ENCODE measurements at regions not wholly inside any gene's neighbourhood (a gene's known extent, or its start where the extent isn't known, plus 50 kb on each side); places are given as distances from the start of the nearest gene placed in this dataset.

GRCh38 chr3:188068342-188068741 lies 85.6 kb upstream of the LPP start:
- no peak for DNase-seq (ENCODE audit: extremely low spot score)
- POLR2A ChIA-PET: no interaction called here
- no peak for TF ChIP-seq SP1 (IDR thresholded peaks at IDR 0.05)
- TF ChIP-seq TARDBP (IDR thresholded peaks at IDR 0.05): no peak
- TF ChIP-seq CTBP1 (IDR thresholded peaks at IDR 0.05; ENCODE audit: borderline replicate concordance): no peak
- TF ChIP-seq HDGF (IDR thresholded peaks at IDR 0.05; ENCODE audit: borderline replicate concordance): no peak
- TF ChIP-seq PKNOX1 (IDR thresholded peaks at IDR 0.05): no peak
- TF ChIP-seq L3MBTL2 (conservative IDR thresholded peaks at IDR 0.05): no peak
- no peak for TF ChIP-seq ZNF384 (IDR thresholded peaks at IDR 0.05)
- no peak for TF ChIP-seq LEF1 (IDR thresholded peaks at IDR 0.05; ENCODE audit: borderline replicate concordance)
- no peak for TF ChIP-seq NFRKB (IDR thresholded peaks at IDR 0.05)
- TF ChIP-seq FOXM1 (IDR thresholded peaks at IDR 0.05; ENCODE audit: borderline replicate concordance): no peak
- TF ChIP-seq ELF4 (IDR thresholded peaks at IDR 0.05): no peak
- TF ChIP-seq FOXA1 (IDR thresholded peaks at IDR 0.05): no peak
- CTCF ChIA-PET: no interaction called here

- no peak for TF ChIP-seq LEF1 (IDR thresholded peaks at IDR 0.05; ENCODE audit: borderline replicate concordance)
- ChIA-PET CTCF (no interaction called here), POLR2A (no interaction called here)
- no peak for DNase-seq (ENCODE audit: extremely low spot score)
These were observed 82.3 kb upstream of the LPP start for GRCh38 chr3:188071636-188072035.

GRCh38 chr3:188076176-188076575 lies 77.8 kb upstream of the LPP start:
- TF ChIP-seq PKNOX1 (IDR thresholded peaks at IDR 0.05) (no peak), LEF1 (IDR thresholded peaks at IDR 0.05; ENCODE audit: borderline replicate concordance) (no peak), SUZ12 (IDR thresholded peaks at IDR 0.05) (no peak), NFRKB (IDR thresholded peaks at IDR 0.05) (no peak), ARNT (IDR thresholded peaks at IDR 0.05) (no peak)
- POLR2A ChIA-PET: no interaction called here
- CTCF ChIA-PET: interaction anchor here (0.7 kb wide), 1 partner anchor 262 kb away, joined by 6 read pairs; no protein-coding TSS in a partner anchor
- no peak for DNase-seq (ENCODE audit: extremely low spot score)

- POLR2A ChIA-PET: no interaction called here
- no peak for TF ChIP-seq L3MBTL2 (conservative IDR thresholded peaks at IDR 0.05)
- TF ChIP-seq ZNF384 (IDR thresholded peaks at IDR 0.05): no peak
- no peak for TF ChIP-seq FOXK2 (IDR thresholded peaks at IDR 0.05)
- TF ChIP-seq TARDBP (IDR thresholded peaks at IDR 0.05): no peak
- no peak for TF ChIP-seq CTBP1 (IDR thresholded peaks at IDR 0.05; ENCODE audit: borderline replicate concordance)
- TF ChIP-seq BHLHE40 (IDR thresholded peaks at IDR 0.05; ENCODE audit: borderline replicate concordance): no peak
- DNase-seq (ENCODE audit: extremely low spot score): no peak
- CTCF ChIA-PET: no interaction called here
These were observed 76.7 kb upstream of the LPP start for GRCh38 chr3:188077160-188077799.

- POLR2A ChIA-PET: no interaction called here
- no peak for DNase-seq (ENCODE audit: extremely low spot score)
- CTCF ChIA-PET: no interaction called here
- TF ChIP-seq FOXK2 (IDR thresholded peaks at IDR 0.05) (no peak), ELF4 (IDR thresholded peaks at IDR 0.05) (no peak), SUZ12 (IDR thresholded peaks at IDR 0.05) (no peak), TARDBP (IDR thresholded peaks at IDR 0.05) (no peak), ZNF384 (IDR thresholded peaks at IDR 0.05) (no peak), FOXA1 (IDR thresholded peaks at IDR 0.05) (no peak), HDGF (IDR thresholded peaks at IDR 0.05; ENCODE audit: borderline replicate concordance) (no peak), L3MBTL2 (conservative IDR thresholded peaks at IDR 0.05) (no peak), PKNOX1 (IDR thresholded peaks at IDR 0.05) (no peak), FOXM1 (IDR thresholded peaks at IDR 0.05; ENCODE audit: borderline replicate concordance) (no peak), SP1 (IDR thresholded peaks at IDR 0.05) (no peak), NFRKB (IDR thresholded peaks at IDR 0.05) (no peak), BHLHE40 (IDR thresholded peaks at IDR 0.05; ENCODE audit: borderline replicate concordance) (no peak), ARNT (IDR thresholded peaks at IDR 0.05) (no peak), CTBP1 (IDR thresholded peaks at IDR 0.05; ENCODE audit: borderline replicate concordance) (no peak)
These were observed 73.9 kb upstream of the LPP start for GRCh38 chr3:188080091-188080490.

- POLR2A ChIA-PET: no interaction called here
- CTCF ChIA-PET: interaction anchor here (0.6 kb wide), 1 partner anchor 10 kb away, joined by 3 read pairs; no protein-coding TSS in a partner anchor
- no peak for DNase-seq (ENCODE audit: extremely low spot score)
- TF ChIP-seq FOXA1 (IDR thresholded peaks at IDR 0.05) (no peak), CTBP1 (IDR thresholded peaks at IDR 0.05; ENCODE audit: borderline replicate concordance) (no peak), ELF4 (IDR thresholded peaks at IDR 0.05) (no peak), SP1 (IDR thresholded peaks at IDR 0.05) (no peak), TARDBP (IDR thresholded peaks at IDR 0.05) (no peak), SUZ12 (IDR thresholded peaks at IDR 0.05) (no peak), BHLHE40 (IDR thresholded peaks at IDR 0.05; ENCODE audit: borderline replicate concordance) (no peak), FOXK2 (IDR thresholded peaks at IDR 0.05) (no peak), LEF1 (IDR thresholded peaks at IDR 0.05; ENCODE audit: borderline replicate concordance) (no peak), ZNF384 (IDR thresholded peaks at IDR 0.05) (no peak), L3MBTL2 (conservative IDR thresholded peaks at IDR 0.05) (no peak), HDGF (IDR thresholded peaks at IDR 0.05; ENCODE audit: borderline replicate concordance) (no peak), NFRKB (IDR thresholded peaks at IDR 0.05) (no peak), FOXM1 (IDR thresholded peaks at IDR 0.05; ENCODE audit: borderline replicate concordance) (no peak)
These were observed 71.9 kb upstream of the LPP start for GRCh38 chr3:188082031-188082430.

GRCh38 chr3:188082450-188082849 lies 71.5 kb upstream of the LPP start:
- ChIA-PET POLR2A (no interaction called here), CTCF (interaction anchor here (0.6 kb wide), 1 partner anchor 10 kb away, joined by 3 read pairs; no protein-coding TSS in a partner anchor)
- DNase-seq (ENCODE audit: extremely low spot score): no peak
- TF ChIP-seq CTBP1 (IDR thresholded peaks at IDR 0.05; ENCODE audit: borderline replicate concordance) (no peak), ARNT (IDR thresholded peaks at IDR 0.05) (no peak), SP1 (IDR thresholded peaks at IDR 0.05) (no peak), BHLHE40 (IDR thresholded peaks at IDR 0.05; ENCODE audit: borderline replicate concordance) (no peak), ELF4 (IDR thresholded peaks at IDR 0.05) (no peak), FOXM1 (IDR thresholded peaks at IDR 0.05; ENCODE audit: borderline replicate concordance) (no peak), ZNF384 (IDR thresholded peaks at IDR 0.05) (no peak), FOXA1 (IDR thresholded peaks at IDR 0.05) (no peak), L3MBTL2 (conservative IDR thresholded peaks at IDR 0.05) (no peak), HDGF (IDR thresholded peaks at IDR 0.05; ENCODE audit: borderline replicate concordance) (no peak), FOXK2 (IDR thresholded peaks at IDR 0.05) (no peak), TARDBP (IDR thresholded peaks at IDR 0.05) (no peak), NFRKB (IDR thresholded peaks at IDR 0.05) (no peak)

Measured in HEK293T (cell line).